GM20000 (cell line): ENCODE measurements at regions not wholly inside any gene's neighbourhood (a gene's known extent, or its start where the extent isn't known, plus 50 kb on each side); places are given as distances from the start of the nearest gene placed in this dataset.

Experiments used
- DNase-seq: peaks from one replicate; pipeline ENCODE4 v3.0.0; 2012; ENCODE audit warnings: low spot score
- CTCF ChIP-seq: IDR thresholded peaks from 2 replicates; pipeline ENCODE4 v1.5.1; 2012; ENCODE audit warnings: mild to moderate bottlenecking, control low read depth; ENCODE audit errors: extremely low read depth, missing control alignments

- DNase-seq = no peak
- TF ChIP-seq CTCF = no peak
Measured at GRCh38 chr1:114324662-114324965, 170.9 kb upstream of the SYT6 start.

- TF ChIP-seq CTCF = no peak
- no peak for DNase-seq
Measured at GRCh38 chr1:114323959-114324661, 170.4 kb upstream of the SYT6 start.

- no peak for DNase-seq
- TF ChIP-seq CTCF = no peak
Measured at GRCh38 chr1:114322734-114323133, 169.1 kb upstream of the SYT6 start.

GRCh38 chr1:114322207-114322606, 168.5 kb upstream of the SYT6 start:
- no peak for DNase-seq
- TF ChIP-seq CTCF = no peak

- no peak for DNase-seq
- TF ChIP-seq CTCF = no peak
Measured at GRCh38 chr1:114320586-114320985, 166.9 kb upstream of the SYT6 start.

GRCh38 chr1:114319418-114319817, 165.7 kb upstream of the SYT6 start:
- DNase-seq = no peak
- no peak for TF ChIP-seq CTCF

GRCh38 chr1:114318961-114319360, 165.3 kb upstream of the SYT6 start:
- TF ChIP-seq CTCF = no peak
- DNase-seq = no peak
